Ascending aorta (tissue), 2 donors: ENCODE measurements at regions not wholly inside any gene's neighbourhood (a gene's known extent, or its start where the extent isn't known, plus 50 kb on each side); places are given as distances from the start of the nearest gene placed in this dataset.

Experiments used
- DNase-seq, 2 donors: peaks; one replicate each; pipeline ENCODE4 v3.0.0-alpha.2; 2019; ENCODE audit warnings: low spot score in 2 of 2
- H3K27ac ChIP-seq, 2 donors: fragments of 200-600 bp; sonication (generic); one replicate each; pipeline ENCODE4 v1.5.1; 2016 to 2017; ENCODE audit warnings: mild to moderate bottlenecking in 1 of 2
- H3K27me3 ChIP-seq: fragments of 200-600 bp; sonication (generic); one replicate; pipeline ENCODE4 v1.5.1; 2017
- H3K36me3 ChIP-seq, 2 donors: fragments of 200-600 bp; sonication (generic); one replicate each; pipeline ENCODE4 v1.5.1; 2016
- H3K4me1 ChIP-seq, 2 donors: fragments of 200-600 bp; sonication (generic); one replicate each; pipeline ENCODE4 v1.5.1; 2016 to 2017; ENCODE audit warnings: mild to moderate bottlenecking in 1 of 2
- H3K4me3 ChIP-seq, 2 donors: fragments of 200-600 bp; sonication (generic); one replicate each; pipeline ENCODE4 v1.5.1; 2016 to 2017; ENCODE audit warnings: mild to moderate bottlenecking in 1 of 2
- H3K9me3 ChIP-seq, 2 donors: fragments of 200-600 bp; sonication (generic); one replicate each; pipeline ENCODE4 v1.5.1; 2016
- CTCF ChIP-seq, 3 experiments: fragments of 200-600 bp in 2 of 3; fragments of 450-650 bp in 1 of 3; sonication (generic) in 2 of 3; IDR thresholded peaks; one replicate each; pipeline ENCODE4 v1.5.1; 2016 to 2019; ENCODE audit warnings: antibody characterized with exemption in 3 of 3, mild to moderate bottlenecking in 1 of 3, moderate library complexity in 1 of 3
- intact Hi-C: fragments of 100-400 bp; cut with DNase I; formaldehyde crosslinking; loops from one replicate; pipeline ENCODE4 v1.15.1; 2023

- Histone ChIP-seq H3K4me3 (no peak overlapping the region), H3K27ac (no peak overlapping the region), H3K27me3 (no peaks in the 10 kb centered on the region), H3K9me3 (peaks cover 8 to 30% of the 10 kb centered on the region in 2 donors), H3K4me1 (no peaks in the 10 kb centered on the region), H3K36me3 (peaks cover 0 to 7% of the 10 kb centered on the region in 2 donors)
- no peak for TF ChIP-seq CTCF (IDR thresholded peaks at IDR 0.05)
- intact Hi-C loops, result no loop called here
- no peak for DNase-seq
Observed at GRCh38 chr7:112908086-112908485, 117.9 kb upstream of the TMEM168 start.

- Histone ChIP-seq H3K4me3 (no peak overlapping the region), H3K9me3 (peaks cover 8 to 30% of the 10 kb centered on the region in 2 donors), H3K36me3 (peaks cover 0 to 7% of the 10 kb centered on the region in 2 donors), H3K27ac (no peak overlapping the region), H3K4me1 (no peaks in the 10 kb centered on the region), H3K27me3 (no peaks in the 10 kb centered on the region)
- no peak for DNase-seq
- no peak for TF ChIP-seq CTCF (IDR thresholded peaks at IDR 0.05)
- intact Hi-C loops, result no loop called here
Observed at GRCh38 chr7:112907658-112908057, 117.5 kb upstream of the TMEM168 start.

- Histone ChIP-seq H3K4me3 (no peak overlapping the region), H3K27me3 (no peaks in the 10 kb centered on the region), H3K36me3 (peaks cover 0 to 2% of the 10 kb centered on the region in 2 donors), H3K27ac (no peak overlapping the region), H3K4me1 (no peaks in the 10 kb centered on the region), H3K9me3 (peaks cover 8 to 29% of the 10 kb centered on the region in 2 donors)
- intact Hi-C loops, result no loop called here
- TF ChIP-seq CTCF (IDR thresholded peaks at IDR 0.05), result no peak
- DNase-seq, result no peak
Observed at GRCh38 chr7:112905950-112906349, 115.8 kb upstream of the TMEM168 start.

- Histone ChIP-seq H3K4me1 (no peaks in the 10 kb centered on the region), H3K36me3 (no peaks in the 10 kb centered on the region), H3K9me3 (peaks cover 8 to 24% of the 10 kb centered on the region in 2 donors), H3K27ac (no peak overlapping the region), H3K4me3 (peak overlapping the region in 1 of 2 donors; percentile 7), H3K27me3 (no peaks in the 10 kb centered on the region)
- intact Hi-C loops, result no loop called here
- no peak for DNase-seq
- TF ChIP-seq CTCF (IDR thresholded peaks at IDR 0.05), result no peak
Observed at GRCh38 chr7:112905413-112905812, 115.2 kb upstream of the TMEM168 start.

- Histone ChIP-seq H3K27me3 (no peaks in the 10 kb centered on the region), H3K4me1 (no peaks in the 10 kb centered on the region), H3K9me3 (no peaks in the 10 kb centered on the region), H3K36me3 (peaks cover 0 to 13% of the 10 kb centered on the region in 2 donors), H3K27ac (no peak overlapping the region), H3K4me3 (no peak overlapping the region)
- peak in 2 of 3 experiments; percentile 27 to 44 for TF ChIP-seq CTCF (IDR thresholded peaks at IDR 0.05)
- DNase-seq, result no peak
- intact Hi-C loops, result no loop called here
Observed at GRCh38 chr7:112898432-112899290, 108.5 kb upstream of the TMEM168 start.
